ENCODE measurements at regions not wholly inside any gene's neighbourhood (a gene's known extent, or its start where the extent isn't known, plus 50 kb on each side); places are given as distances from the start of the nearest gene placed in this dataset.

GRCh38 chr1:5354681-5355080, 637.5 kb downstream of the NPHP4 start:
- Histone ChIP-seq H3K9me3 (peaks cover 9 to 15% of the 10 kb centered on the region in 2 donors), H3K4me3 (no peak overlapping the region), H3K4me1 (no peaks in the 10 kb centered on the region), H3K36me3 (no peaks in the 10 kb centered on the region), H3K27ac (no peak overlapping the region), H3K27me3 (peaks cover 0 to under 1% of the 10 kb centered on the region in 2 donors)
- TF ChIP-seq, protein P1, sequence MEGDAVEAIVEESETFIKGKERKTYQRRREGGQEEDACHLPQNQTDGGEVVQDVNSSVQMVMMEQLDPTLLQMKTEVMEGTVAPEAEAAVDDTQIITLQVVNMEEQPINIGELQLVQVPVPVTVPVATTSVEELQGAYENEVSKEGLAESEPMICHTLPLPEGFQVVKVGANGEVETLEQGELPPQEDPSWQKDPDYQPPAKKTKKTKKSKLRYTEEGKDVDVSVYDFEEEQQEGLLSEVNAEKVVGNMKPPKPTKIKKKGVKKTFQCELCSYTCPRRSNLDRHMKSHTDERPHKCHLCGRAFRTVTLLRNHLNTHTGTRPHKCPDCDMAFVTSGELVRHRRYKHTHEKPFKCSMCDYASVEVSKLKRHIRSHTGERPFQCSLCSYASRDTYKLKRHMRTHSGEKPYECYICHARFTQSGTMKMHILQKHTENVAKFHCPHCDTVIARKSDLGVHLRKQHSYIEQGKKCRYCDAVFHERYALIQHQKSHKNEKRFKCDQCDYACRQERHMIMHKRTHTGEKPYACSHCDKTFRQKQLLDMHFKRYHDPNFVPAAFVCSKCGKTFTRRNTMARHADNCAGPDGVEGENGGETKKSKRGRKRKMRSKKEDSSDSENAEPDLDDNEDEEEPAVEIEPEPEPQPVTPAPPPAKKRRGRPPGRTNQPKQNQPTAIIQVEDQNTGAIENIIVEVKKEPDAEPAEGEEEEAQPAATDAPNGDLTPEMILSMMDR (IDR thresholded peaks at IDR 0.05) = no peak
- intact Hi-C loops (cut with DNase I; ENCODE audit: low total_unique reads) = no loop called here
- no peak for DNase-seq (ENCODE audit: low spot score in 2 of 2)

- no peaks in the 10 kb centered on the region for H3K4me1 ChIP-seq
- intact Hi-C loops (cut with DNase I; ENCODE audit: low total_unique reads) = no loop called here
- no peak overlapping the region for H3K4me3 ChIP-seq
- no peaks in the 10 kb centered on the region for H3K36me3 ChIP-seq
- no peak overlapping the region for H3K27ac ChIP-seq
- DNase-seq (ENCODE audit: low spot score in 2 of 2) = no peak
- peaks cover 0 to 2% of the 10 kb centered on the region in 2 donors for H3K9me3 ChIP-seq
- peaks cover 0 to 7% of the 10 kb centered on the region in 2 donors for H3K27me3 ChIP-seq
- TF ChIP-seq POLR2AphosphoS5 (IDR thresholded peaks at IDR 0.05) (no peak), POLR2A (IDR thresholded peaks at IDR 0.05) (no peak)
- TF ChIP-seq, protein P1 (IDR thresholded peaks at IDR 0.05) = no peak
Observed at GRCh38 chr1:5351366-5351765, 640.9 kb downstream of the NPHP4 start.

GRCh38 chr1:5349526-5349925, 642.7 kb downstream of the NPHP4 start:
- Histone ChIP-seq H3K4me1 (no peaks in the 10 kb centered on the region), H3K36me3 (no peaks in the 10 kb centered on the region), H3K4me3 (no peak overlapping the region), H3K27me3 (peaks cover 0 to 7% of the 10 kb centered on the region in 2 donors), H3K27ac (no peak overlapping the region), H3K9me3 (no peaks in the 10 kb centered on the region)
- no peak for DNase-seq (ENCODE audit: low spot score in 2 of 2)
- intact Hi-C loops (cut with DNase I; ENCODE audit: low total_unique reads) = no loop called here
- TF ChIP-seq POLR2AphosphoS5 (IDR thresholded peaks at IDR 0.05) (no peak), POLR2A (IDR thresholded peaks at IDR 0.05) (no peak)
- TF ChIP-seq, protein P1 (IDR thresholded peaks at IDR 0.05) = no peak

- H3K9me3 ChIP-seq = no peaks in the 10 kb centered on the region
- no peak overlapping the region for H3K27ac ChIP-seq
- intact Hi-C loops (cut with DNase I; ENCODE audit: low total_unique reads) = no loop called here
- TF ChIP-seq, protein P1 (IDR thresholded peaks at IDR 0.05) = no peak
- TF ChIP-seq POLR2AphosphoS5 (IDR thresholded peaks at IDR 0.05) (no peak), POLR2A (IDR thresholded peaks at IDR 0.05) (no peak)
- H3K4me3 ChIP-seq = no peak overlapping the region
- no peaks in the 10 kb centered on the region for H3K4me1 ChIP-seq
- no peak for DNase-seq (ENCODE audit: low spot score in 2 of 2)
- H3K36me3 ChIP-seq = no peaks in the 10 kb centered on the region
- H3K27me3 ChIP-seq = peaks cover 0 to 7% of the 10 kb centered on the region in 2 donors
Observed at GRCh38 chr1:5348732-5349465, 643.3 kb downstream of the NPHP4 start.

GRCh38 chr1:5347726-5348125, 644.5 kb downstream of the NPHP4 start:
- intact Hi-C loops (cut with DNase I; ENCODE audit: low total_unique reads) = no loop called here
- no peaks in the 10 kb centered on the region for H3K4me1 ChIP-seq
- H3K27ac ChIP-seq = no peak overlapping the region
- no peak for DNase-seq (ENCODE audit: low spot score in 2 of 2)
- no peak overlapping the region for H3K4me3 ChIP-seq
- H3K36me3 ChIP-seq = no peaks in the 10 kb centered on the region
- peaks cover 0 to 16% of the 10 kb centered on the region in 2 donors for H3K27me3 ChIP-seq
- H3K9me3 ChIP-seq = no peaks in the 10 kb centered on the region
- TF ChIP-seq POLR2AphosphoS5 (IDR thresholded peaks at IDR 0.05) = no peak
- no peak for TF ChIP-seq POLR2A (IDR thresholded peaks at IDR 0.05)
- TF ChIP-seq, protein P1 (IDR thresholded peaks at IDR 0.05) = no peak

Measured in breast epithelium (tissue), 4 donors.